H1 (cell line): ENCODE measurements at regions not wholly inside any gene's neighbourhood (a gene's known extent, or its start where the extent isn't known, plus 50 kb on each side); places are given as distances from the start of the nearest gene placed in this dataset.

ENCODE experiments used
- CBX8 ChIP-seq: fragments of 300-800, 300-1000 bp; sonication (generic); IDR thresholded peaks from 2 replicates; pipeline ENCODE4 v1.7.1; 2016; ENCODE audit warnings: low read depth, low read length, borderline replicate concordance
- EP300 ChIP-seq, 2 experiments: IDR thresholded peaks; 1 replicate in 1 of 2; 2 replicates in 1 of 2; pipeline ENCODE4 v1.6.1; 2011 to 2012; ENCODE audit warnings: low read depth in 2 of 2, low read length in 2 of 2, mild to moderate bottlenecking in 2 of 2, borderline replicate concordance in 1 of 2, inconsistent platforms in 1 of 2, moderate library complexity in 1 of 2
- EZH2 ChIP-seq: fragments of 200-600 bp; sonication (generic); IDR thresholded peaks from 2 replicates; pipeline ENCODE4 v1.7.1; 2012; ENCODE audit warnings: low read depth, mild to moderate bottlenecking, moderate library complexity, low read length, inconsistent platforms; ENCODE audit not compliant: severe bottlenecking
- KDM5A ChIP-seq: fragments of 200-600 bp; IDR thresholded peaks from 2 replicates; pipeline ENCODE4 v1.7.1; 2012; ENCODE audit warnings: mild to moderate bottlenecking, low read length, inconsistent platforms, mixed read lengths
- MAFK ChIP-seq: IDR thresholded peaks from 2 replicates; pipeline ENCODE4 v1.6.1; 2012; ENCODE audit warnings: low read depth, mild to moderate bottlenecking, improper control_type of control experiment, low read length
- POLR2A ChIP-seq, 2 experiments: IDR thresholded peaks; 1 replicate in 1 of 2; 2 replicates in 1 of 2; pipeline ENCODE4 v1.6.1; 2011; ENCODE audit warnings: low read depth in 2 of 2, low read length in 2 of 2, mild to moderate bottlenecking in 2 of 2; ENCODE audit errors: control extremely low read depth in 1 of 2
- POLR2AphosphoS5 ChIP-seq: IDR thresholded peaks from 2 replicates; pipeline ENCODE4 v1.6.1; 2011; ENCODE audit warnings: low read depth, low read length
- RAD21 ChIP-seq, 2 experiments: IDR thresholded peaks in 1 of 2; conservative IDR thresholded peaks in 1 of 2; 2 replicates each; pipeline ENCODE4 v1.6.1; 2011; ENCODE audit warnings: low read depth in 2 of 2, low read length in 2 of 2, improper control_type of control experiment in 1 of 2, inconsistent platforms in 1 of 2, mild to moderate bottlenecking in 1 of 2, moderate library complexity in 1 of 2
- TAF1 ChIP-seq: IDR thresholded peaks from 2 replicates; pipeline ENCODE4 v1.6.1; 2011; ENCODE audit warnings: mild to moderate bottlenecking, low read depth, low read length
- TEAD4 ChIP-seq: IDR thresholded peaks from 2 replicates; pipeline ENCODE4 v1.6.1; 2012; ENCODE audit warnings: low read depth, low read length, inconsistent platforms, mixed read lengths
- YY1 ChIP-seq: IDR thresholded peaks from 2 replicates; pipeline ENCODE4 v1.6.1; 2011; ENCODE audit warnings: low read depth, mild to moderate bottlenecking, low read length
- TF ChIP-seq, protein P1 (sequence below), 3 experiments: IDR thresholded peaks; 1 replicate in 2 of 3; 2 replicates in 1 of 3; pipeline versions ENCODE4 v1.5.1 to v1.6.1; 2011; ENCODE audit warnings: low read length in 3 of 3, mild to moderate bottlenecking in 3 of 3, inconsistent platforms in 2 of 3, low read depth in 1 of 3, moderate library complexity in 1 of 3; ENCODE audit not compliant: insufficient read depth in 1 of 3; ENCODE audit errors: control extremely low read depth in 1 of 3

DNA sequence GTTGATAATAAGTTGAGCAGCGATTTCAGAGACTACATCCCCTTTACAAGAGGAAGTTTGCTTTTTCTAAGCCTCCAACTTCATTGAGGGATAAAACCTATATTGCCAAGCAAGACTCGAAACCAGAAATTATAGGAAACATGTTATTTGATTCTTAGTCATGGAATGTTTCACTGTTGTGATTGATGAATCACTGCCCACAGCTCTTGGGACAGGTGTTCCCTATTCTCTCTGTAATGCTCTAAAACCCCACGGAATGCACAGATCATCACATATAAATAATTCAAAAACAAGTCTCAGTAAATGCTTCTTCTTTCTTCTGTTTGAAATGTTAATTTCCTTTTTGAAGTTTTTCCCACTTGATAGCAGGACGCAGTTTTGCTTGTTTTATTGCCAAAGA lies 809.5 kb upstream of the GOT2 start:
- TF ChIP-seq MAFK, result no peak
- TF ChIP-seq POLR2A (IDR thresholded peaks at IDR 0.05; ENCODE audit: control extremely low read depth in 1 of 2, low read depth in 2 of 2, low read length in 2 of 2), result no peak
- TF ChIP-seq, protein P1, sequence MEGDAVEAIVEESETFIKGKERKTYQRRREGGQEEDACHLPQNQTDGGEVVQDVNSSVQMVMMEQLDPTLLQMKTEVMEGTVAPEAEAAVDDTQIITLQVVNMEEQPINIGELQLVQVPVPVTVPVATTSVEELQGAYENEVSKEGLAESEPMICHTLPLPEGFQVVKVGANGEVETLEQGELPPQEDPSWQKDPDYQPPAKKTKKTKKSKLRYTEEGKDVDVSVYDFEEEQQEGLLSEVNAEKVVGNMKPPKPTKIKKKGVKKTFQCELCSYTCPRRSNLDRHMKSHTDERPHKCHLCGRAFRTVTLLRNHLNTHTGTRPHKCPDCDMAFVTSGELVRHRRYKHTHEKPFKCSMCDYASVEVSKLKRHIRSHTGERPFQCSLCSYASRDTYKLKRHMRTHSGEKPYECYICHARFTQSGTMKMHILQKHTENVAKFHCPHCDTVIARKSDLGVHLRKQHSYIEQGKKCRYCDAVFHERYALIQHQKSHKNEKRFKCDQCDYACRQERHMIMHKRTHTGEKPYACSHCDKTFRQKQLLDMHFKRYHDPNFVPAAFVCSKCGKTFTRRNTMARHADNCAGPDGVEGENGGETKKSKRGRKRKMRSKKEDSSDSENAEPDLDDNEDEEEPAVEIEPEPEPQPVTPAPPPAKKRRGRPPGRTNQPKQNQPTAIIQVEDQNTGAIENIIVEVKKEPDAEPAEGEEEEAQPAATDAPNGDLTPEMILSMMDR (IDR thresholded peaks at IDR 0.05; ENCODE audit: control extremely low read depth in 1 of 3, insufficient read depth in 1 of 3, low read depth in 1 of 3, low read length in 3 of 3), result no peak
- no peak for TF ChIP-seq TEAD4
- TF ChIP-seq CBX8, result no peak
- no peak for TF ChIP-seq POLR2AphosphoS5
- TF ChIP-seq RAD21 (IDR thresholded peaks at IDR 0.05 in 1 of 2, conservative IDR thresholded peaks at IDR 0.05 in 1 of 2; ENCODE audit: low read depth in 2 of 2, low read length in 2 of 2), result no peak
- no peak for TF ChIP-seq YY1
- TF ChIP-seq EZH2, result no peak
- TF ChIP-seq EP300 (IDR thresholded peaks at IDR 0.05; ENCODE audit: borderline replicate concordance in 1 of 2, low read depth in 2 of 2, low read length in 2 of 2), result no peak
- no peak for TF ChIP-seq TAF1
- TF ChIP-seq KDM5A, result no peak
